ENCODE measurements at regions not wholly inside any gene's neighbourhood (a gene's known extent, or its start where the extent isn't known, plus 50 kb on each side); places are given as distances from the start of the nearest gene placed in this dataset.
"Not testable (repeated sequence)": the region's sequence is repeated elsewhere in the genome, so short reads cannot be mapped to it uniquely, and the experiment has no call there.

DNA sequence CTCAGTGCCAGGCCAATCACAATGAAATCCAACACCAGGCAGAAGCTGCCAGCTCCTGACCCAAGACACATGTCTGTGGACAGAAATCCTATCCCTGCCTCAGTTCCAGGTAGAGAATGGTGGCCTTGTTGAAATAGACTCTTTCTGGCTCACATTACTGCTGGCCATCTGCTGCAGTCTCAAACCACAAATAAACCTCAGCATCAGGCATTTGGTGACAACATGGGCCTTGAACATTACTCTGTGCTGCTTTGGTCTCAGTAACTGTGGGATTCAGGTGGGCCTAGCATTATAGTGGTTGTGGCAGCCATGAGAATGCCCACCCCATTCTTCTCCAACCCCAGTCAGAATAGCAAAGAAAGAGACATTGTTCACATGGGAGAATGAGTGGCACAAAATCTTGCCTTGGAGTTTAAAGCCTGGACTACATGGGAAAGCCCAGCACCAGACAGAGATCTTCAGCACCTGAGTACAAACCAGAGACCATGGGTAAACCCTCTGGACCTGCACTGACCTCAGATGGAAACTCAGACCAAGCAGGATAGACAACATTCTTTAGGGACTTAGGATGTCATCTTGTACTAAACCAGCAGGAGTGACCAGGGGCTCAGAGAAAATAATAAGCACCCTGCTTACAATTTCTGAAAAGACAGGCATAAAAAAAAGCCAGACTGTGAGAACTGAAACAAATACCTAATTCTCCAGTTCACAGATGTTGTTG lies 50.4 kb upstream of the TRAM1L1 start:
- DNase-seq (ENCODE audit: extremely low spot score), result no peak
- POLR2A ChIA-PET, result no interaction called here
- TF ChIP-seq ARNT (IDR thresholded peaks at IDR 0.05) (no peak), BHLHE40 (IDR thresholded peaks at IDR 0.05; ENCODE audit: borderline replicate concordance) (no peak), FOXK2 (IDR thresholded peaks at IDR 0.05) (no peak)
- CTCF ChIA-PET, result interaction anchor here (0.6 kb wide), 1 partner anchor 27 kb away, joined by 3 read pairs; no protein-coding TSS in a partner anchor

DNA sequence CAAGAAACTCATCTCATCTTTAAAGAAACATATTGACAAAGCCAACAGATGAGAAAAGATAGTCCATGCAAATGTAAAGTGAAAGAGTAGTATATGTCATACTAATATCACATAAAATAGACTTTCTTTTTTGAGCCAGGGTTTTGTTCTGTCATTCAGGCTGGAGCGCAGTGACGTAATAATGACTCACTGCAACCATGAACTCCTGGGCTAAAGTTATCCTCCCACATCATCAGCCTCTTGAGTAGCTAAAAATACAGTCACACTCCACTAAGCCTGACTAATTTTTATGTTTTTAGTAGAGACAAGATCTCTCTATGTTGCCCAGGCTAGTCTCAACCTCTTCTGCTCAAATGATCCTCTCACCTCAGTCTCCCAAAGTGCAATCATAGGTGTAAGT lies 51.8 kb upstream of the TRAM1L1 start:
- no peak for TF ChIP-seq TARDBP (IDR thresholded peaks at IDR 0.05)
- TF ChIP-seq LEF1 (IDR thresholded peaks at IDR 0.05; ENCODE audit: borderline replicate concordance), result no peak
- TF ChIP-seq CTBP1 (IDR thresholded peaks at IDR 0.05; ENCODE audit: borderline replicate concordance), result no peak
- TF ChIP-seq L3MBTL2 (conservative IDR thresholded peaks at IDR 0.05), result no peak
- TF ChIP-seq, protein P1, sequence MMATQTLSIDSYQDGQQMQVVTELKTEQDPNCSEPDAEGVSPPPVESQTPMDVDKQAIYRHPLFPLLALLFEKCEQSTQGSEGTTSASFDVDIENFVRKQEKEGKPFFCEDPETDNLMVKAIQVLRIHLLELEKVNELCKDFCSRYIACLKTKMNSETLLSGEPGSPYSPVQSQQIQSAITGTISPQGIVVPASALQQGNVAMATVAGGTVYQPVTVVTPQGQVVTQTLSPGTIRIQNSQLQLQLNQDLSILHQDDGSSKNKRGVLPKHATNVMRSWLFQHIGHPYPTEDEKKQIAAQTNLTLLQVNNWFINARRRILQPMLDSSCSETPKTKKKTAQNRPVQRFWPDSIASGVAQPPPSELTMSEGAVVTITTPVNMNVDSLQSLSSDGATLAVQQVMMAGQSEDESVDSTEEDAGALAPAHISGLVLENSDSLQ (IDR thresholded peaks at IDR 0.05), result no peak
- TF ChIP-seq SUZ12 (IDR thresholded peaks at IDR 0.05), result no peak
- no peak for TF ChIP-seq FOXA1 (IDR thresholded peaks at IDR 0.05)
- no peak for TF ChIP-seq FOXM1 (IDR thresholded peaks at IDR 0.05; ENCODE audit: borderline replicate concordance)
- ChIA-PET POLR2A (no interaction called here), CTCF (no interaction called here)
- no peak for DNase-seq (ENCODE audit: extremely low spot score)

DNA sequence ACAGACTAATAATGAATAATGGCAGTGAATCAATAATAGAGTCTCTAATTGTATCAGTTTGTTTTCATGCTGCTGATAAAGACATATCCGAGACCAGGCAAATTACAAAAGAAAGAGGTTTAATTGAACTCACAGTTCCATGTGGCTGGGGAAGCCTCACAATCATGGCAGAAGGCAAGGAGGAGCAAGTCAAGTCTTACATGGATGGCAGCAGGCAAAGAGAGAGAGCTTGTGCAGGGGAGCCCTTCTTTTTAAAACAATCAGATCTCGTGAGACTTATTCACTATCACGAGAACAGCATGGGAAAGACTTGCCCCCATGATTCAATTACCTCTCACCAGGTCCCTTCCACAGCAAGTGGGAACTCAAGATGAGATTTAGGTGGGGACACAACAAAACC lies 53.4 kb upstream of the TRAM1L1 start:
- DNase-seq (ENCODE audit: extremely low spot score); CTCF ChIA-PET; POLR2A ChIA-PET: not testable (repeated sequence)

DNA sequence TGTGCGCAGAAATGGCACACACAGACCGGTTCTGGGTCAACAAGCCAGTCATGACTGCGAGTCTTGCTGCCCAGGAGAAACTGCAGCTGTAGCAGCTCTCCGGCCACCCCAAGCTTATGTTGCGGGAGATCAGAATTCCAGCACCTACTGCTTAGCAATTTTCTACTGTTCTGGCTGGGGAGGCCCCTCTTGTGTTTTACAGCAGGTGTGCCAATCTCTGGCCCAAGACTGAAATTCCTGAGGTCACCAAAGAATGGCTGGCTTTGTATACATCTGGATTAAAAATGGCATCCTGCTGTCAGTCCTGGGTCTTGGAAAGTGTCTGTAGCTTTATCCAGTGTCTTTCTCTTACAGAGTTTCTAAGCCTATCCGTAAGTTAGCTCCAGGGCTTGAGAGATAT lies 68.9 kb upstream of the TRAM1L1 start:
- no peak for TF ChIP-seq NFRKB (IDR thresholded peaks at IDR 0.05)
- TF ChIP-seq ZNF384 (IDR thresholded peaks at IDR 0.05), result no peak
- TF ChIP-seq, protein P1 (IDR thresholded peaks at IDR 0.05), result no peak
- no peak for TF ChIP-seq HDGF (IDR thresholded peaks at IDR 0.05; ENCODE audit: borderline replicate concordance)
- TF ChIP-seq SUZ12 (IDR thresholded peaks at IDR 0.05), result no peak
- TF ChIP-seq FOXK2 (IDR thresholded peaks at IDR 0.05), result no peak
- no peak for TF ChIP-seq BHLHE40 (IDR thresholded peaks at IDR 0.05; ENCODE audit: borderline replicate concordance)
- no peak for TF ChIP-seq CTBP1 (IDR thresholded peaks at IDR 0.05; ENCODE audit: borderline replicate concordance)
- TF ChIP-seq FOXA1 (IDR thresholded peaks at IDR 0.05), result no peak
- no peak for TF ChIP-seq SP1 (IDR thresholded peaks at IDR 0.05)
- no peak for TF ChIP-seq LEF1 (IDR thresholded peaks at IDR 0.05; ENCODE audit: borderline replicate concordance)
- TF ChIP-seq L3MBTL2 (conservative IDR thresholded peaks at IDR 0.05), result no peak
- no peak for TF ChIP-seq ARNT (IDR thresholded peaks at IDR 0.05)
- no peak for TF ChIP-seq FOXM1 (IDR thresholded peaks at IDR 0.05; ENCODE audit: borderline replicate concordance)
- no peak for TF ChIP-seq TARDBP (IDR thresholded peaks at IDR 0.05)
- TF ChIP-seq ELF4 (IDR thresholded peaks at IDR 0.05), result no peak
- ChIA-PET CTCF (no interaction called here), POLR2A (no interaction called here)
- no peak for DNase-seq (ENCODE audit: extremely low spot score)

DNA sequence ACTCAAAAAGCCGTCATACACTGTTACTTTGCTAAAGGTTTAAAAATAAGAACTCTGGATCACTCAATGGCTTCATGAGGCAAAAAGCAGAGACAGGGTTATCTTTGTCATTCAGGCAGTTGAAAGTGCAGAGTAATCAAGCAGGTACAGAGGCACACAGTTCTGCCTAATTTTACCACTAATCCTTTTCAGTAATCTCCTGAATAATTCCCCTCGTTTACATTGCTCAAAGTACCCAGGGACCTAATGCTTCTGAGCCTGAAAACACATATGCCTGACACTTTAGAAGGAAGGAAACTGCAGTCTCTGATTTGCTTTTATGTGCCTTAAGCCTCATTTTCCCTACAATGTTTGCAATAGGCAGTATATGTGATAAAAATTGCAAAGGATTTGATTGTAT lies 71.4 kb upstream of the TRAM1L1 start:
- DNase-seq (ENCODE audit: extremely low spot score), result no peak
- TF ChIP-seq HDGF (IDR thresholded peaks at IDR 0.05; ENCODE audit: borderline replicate concordance) (no peak), ZNF384 (IDR thresholded peaks at IDR 0.05) (no peak), BHLHE40 (IDR thresholded peaks at IDR 0.05; ENCODE audit: borderline replicate concordance) (no peak), FOXM1 (IDR thresholded peaks at IDR 0.05; ENCODE audit: borderline replicate concordance) (no peak), NFRKB (IDR thresholded peaks at IDR 0.05) (no peak), ELF4 (IDR thresholded peaks at IDR 0.05) (no peak), ARNT (IDR thresholded peaks at IDR 0.05) (no peak), SP1 (IDR thresholded peaks at IDR 0.05) (no peak), TARDBP (IDR thresholded peaks at IDR 0.05) (no peak), LEF1 (IDR thresholded peaks at IDR 0.05; ENCODE audit: borderline replicate concordance) (no peak), L3MBTL2 (conservative IDR thresholded peaks at IDR 0.05) (no peak), FOXK2 (IDR thresholded peaks at IDR 0.05) (no peak), FOXA1 (IDR thresholded peaks at IDR 0.05) (no peak), CTBP1 (IDR thresholded peaks at IDR 0.05; ENCODE audit: borderline replicate concordance) (no peak), SUZ12 (IDR thresholded peaks at IDR 0.05) (no peak)
- TF ChIP-seq, protein P1 (IDR thresholded peaks at IDR 0.05), result no peak
- ChIA-PET POLR2A (no interaction called here), CTCF (no interaction called here)

DNA sequence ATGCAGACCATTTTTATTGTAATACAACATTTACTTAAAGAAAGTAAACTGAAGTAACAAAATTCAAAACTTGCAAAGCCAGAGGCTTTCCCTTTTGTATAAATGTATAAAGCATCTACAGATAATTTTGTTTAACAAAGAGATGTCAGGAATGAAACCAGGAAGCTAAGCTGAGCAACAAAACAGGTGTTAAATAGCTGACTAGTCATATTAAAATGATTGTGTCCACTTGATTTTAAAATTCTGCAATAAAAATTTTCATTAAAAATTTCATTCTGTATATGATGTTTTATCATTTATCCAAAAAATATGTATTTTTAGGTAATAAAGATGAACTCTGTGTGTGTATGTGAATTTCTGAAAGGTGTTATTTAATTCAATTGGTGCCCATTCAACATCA lies 72.0 kb upstream of the TRAM1L1 start:
- ChIA-PET CTCF (interaction anchor here (0.6 kb wide), 1 partner anchor 220 kb away, joined by 3 read pairs; no protein-coding TSS in a partner anchor), POLR2A (no interaction called here)
- TF ChIP-seq ELF4 (IDR thresholded peaks at IDR 0.05), result no peak
- no peak for TF ChIP-seq FOXK2 (IDR thresholded peaks at IDR 0.05)
- TF ChIP-seq NFRKB (IDR thresholded peaks at IDR 0.05), result no peak
- no peak for TF ChIP-seq BHLHE40 (IDR thresholded peaks at IDR 0.05; ENCODE audit: borderline replicate concordance)
- TF ChIP-seq FOXA1 (IDR thresholded peaks at IDR 0.05), result no peak
- TF ChIP-seq TARDBP (IDR thresholded peaks at IDR 0.05), result no peak
- TF ChIP-seq SP1 (IDR thresholded peaks at IDR 0.05), result no peak
- no peak for TF ChIP-seq SUZ12 (IDR thresholded peaks at IDR 0.05)
- no peak for TF ChIP-seq CTBP1 (IDR thresholded peaks at IDR 0.05; ENCODE audit: borderline replicate concordance)
- TF ChIP-seq HDGF (IDR thresholded peaks at IDR 0.05; ENCODE audit: borderline replicate concordance), result no peak
- no peak for TF ChIP-seq L3MBTL2 (conservative IDR thresholded peaks at IDR 0.05)
- TF ChIP-seq, protein P1 (IDR thresholded peaks at IDR 0.05), result no peak
- TF ChIP-seq ZNF384 (IDR thresholded peaks at IDR 0.05), result no peak
- no peak for TF ChIP-seq ARNT (IDR thresholded peaks at IDR 0.05)
- TF ChIP-seq FOXM1 (IDR thresholded peaks at IDR 0.05; ENCODE audit: borderline replicate concordance), result no peak
- TF ChIP-seq LEF1 (IDR thresholded peaks at IDR 0.05; ENCODE audit: borderline replicate concordance), result no peak
- DNase-seq (ENCODE audit: extremely low spot score), result no peak

All from HEK293T (cell line).